Forelimb muscle (tissue), 1 donor: ENCODE measurements at regions not wholly inside any gene's neighbourhood (a gene's known extent, or its start where the extent isn't known, plus 50 kb on each side); places are given as distances from the start of the nearest gene placed in this dataset.

Source experiments
- DNase-seq: peaks from one replicate; pipeline ENCODE4 v3.0.0-alpha.2; 2013; ENCODE audit warnings: low read depth

GRCh38 chr14:97200245-97200644, 403.1 kb downstream of the VRK1 start:
- no peak for DNase-seq

- no peak for DNase-seq
Measured at GRCh38 chr14:97206916-97207315, 409.7 kb downstream of the VRK1 start.

GRCh38 chr14:97210202-97210601, 413.0 kb downstream of the VRK1 start:
- DNase-seq: no peak

- DNase-seq: no peak
Measured at GRCh38 chr14:97212399-97212798, 415.2 kb downstream of the VRK1 start.

GRCh38 chr14:97213720-97214119, 416.5 kb downstream of the VRK1 start:
- no peak for DNase-seq

- no peak for DNase-seq
Measured at GRCh38 chr14:97215263-97215969, 418.2 kb downstream of the VRK1 start.

GRCh38 chr14:97217111-97217885, 420.1 kb downstream of the VRK1 start:
- DNase-seq: no peak

- DNase-seq: no peak
Measured at GRCh38 chr14:97218274-97218673, 421.1 kb downstream of the VRK1 start.

- DNase-seq: no peak
Measured at GRCh38 chr14:97218691-97219430, 421.7 kb downstream of the VRK1 start.

- no peak for DNase-seq
Measured at GRCh38 chr14:97219431-97220017, 422.3 kb downstream of the VRK1 start.

GRCh38 chr14:97221572-97222285, 424.5 kb downstream of the VRK1 start:
- DNase-seq: no peak

- no peak for DNase-seq
Measured at GRCh38 chr14:97224016-97224415, 426.8 kb downstream of the VRK1 start.

GRCh38 chr14:97230051-97230450, 432.9 kb downstream of the VRK1 start:
- DNase-seq: no peak

- no peak for DNase-seq
Measured at GRCh38 chr14:97233319-97233985, 436.3 kb downstream of the VRK1 start.

- DNase-seq: no peak
Measured at GRCh38 chr14:97246648-97247047, 449.5 kb downstream of the VRK1 start.

GRCh38 chr14:97248973-97249372, 451.8 kb downstream of the VRK1 start:
- DNase-seq: no peak

GRCh38 chr14:97250931-97251330, 453.7 kb downstream of the VRK1 start:
- DNase-seq: no peak

GRCh38 chr14:97251491-97252155, 454.4 kb downstream of the VRK1 start:
- DNase-seq: no peak

GRCh38 chr14:97253756-97254155, 456.6 kb downstream of the VRK1 start:
- DNase-seq: no peak

GRCh38 chr14:97262336-97262735, 465.2 kb downstream of the VRK1 start:
- DNase-seq: no peak
